GM18907 (cell line): ENCODE measurements at regions not wholly inside any gene's neighbourhood (a gene's known extent, or its start where the extent isn't known, plus 50 kb on each side); places are given as distances from the start of the nearest gene placed in this dataset.
A peak's percentile ranks its signal among the peaks of the same experiment; 100 is the strongest.
"Not testable (repeated sequence)": the region's sequence is repeated elsewhere in the genome, so short reads cannot be mapped to it uniquely, and the experiment has no call there.

Experiments
- ATAC-seq: cut with Tn5 transposase; IDR thresholded peaks from one replicate; pipeline ENCODE4 v1.9.1; 2021; ENCODE audit warnings: mild to moderate bottlenecking, moderate library complexity; ENCODE audit not compliant: unreplicated experiment

DNA sequence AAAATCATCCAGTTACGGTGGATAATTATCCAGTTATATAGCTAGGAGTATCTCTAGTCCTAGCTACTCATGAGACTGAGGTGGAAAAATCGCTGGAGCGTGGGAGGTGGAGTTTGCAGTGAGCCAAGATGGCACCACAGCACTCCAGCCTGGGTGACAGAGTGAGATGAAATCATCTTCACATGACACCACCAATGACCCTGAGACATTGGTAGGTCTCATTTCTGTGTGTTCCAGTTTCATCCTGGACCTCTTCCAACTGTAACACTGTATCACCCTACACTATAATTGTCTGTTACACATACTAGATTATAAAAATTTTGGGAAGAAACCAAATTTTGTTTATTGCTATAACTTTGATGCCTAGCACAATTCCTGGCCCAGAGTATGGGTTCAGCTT, 446.8 kb downstream of the TMEM135 start:
- no peak for ATAC-seq

- no peak for ATAC-seq
These were observed 439.6 kb downstream of the TMEM135 start for GRCh38 chr11:87477321-87477720.

GRCh38 chr11:87473174-87473573, 435.4 kb downstream of the TMEM135 start:
- ATAC-seq = no peak

DNA sequence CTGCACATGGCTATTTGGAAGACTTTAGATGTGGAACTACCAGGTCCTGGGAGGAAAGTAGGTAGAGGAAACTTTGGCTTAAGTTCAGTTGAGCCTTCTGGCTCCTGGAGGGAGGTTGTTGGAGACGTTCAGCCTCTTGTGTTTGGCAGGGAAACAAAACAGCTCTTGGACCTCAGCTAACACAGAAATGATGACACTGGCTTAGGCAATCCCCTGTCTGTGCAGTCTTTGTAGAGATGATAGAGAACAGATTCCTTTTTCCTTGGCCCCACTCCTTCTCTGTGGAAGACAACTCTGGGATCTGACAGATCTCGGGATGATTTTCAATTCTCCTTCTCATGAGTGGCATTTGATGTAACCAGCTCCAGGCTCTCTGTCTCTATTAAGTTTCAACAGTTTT, 428.5 kb downstream of the TMEM135 start:
- no peak for ATAC-seq

- ATAC-seq = no peak
These were observed 428.0 kb downstream of the TMEM135 start for GRCh38 chr11:87465716-87466115.

- ATAC-seq = no peak
These were observed 425.9 kb downstream of the TMEM135 start for GRCh38 chr11:87463486-87464102.

GRCh38 chr11:87462171-87462570, 424.4 kb downstream of the TMEM135 start:
- no peak for ATAC-seq

- ATAC-seq = no peak
These were observed 423.3 kb downstream of the TMEM135 start for GRCh38 chr11:87460842-87461637.

DNA sequence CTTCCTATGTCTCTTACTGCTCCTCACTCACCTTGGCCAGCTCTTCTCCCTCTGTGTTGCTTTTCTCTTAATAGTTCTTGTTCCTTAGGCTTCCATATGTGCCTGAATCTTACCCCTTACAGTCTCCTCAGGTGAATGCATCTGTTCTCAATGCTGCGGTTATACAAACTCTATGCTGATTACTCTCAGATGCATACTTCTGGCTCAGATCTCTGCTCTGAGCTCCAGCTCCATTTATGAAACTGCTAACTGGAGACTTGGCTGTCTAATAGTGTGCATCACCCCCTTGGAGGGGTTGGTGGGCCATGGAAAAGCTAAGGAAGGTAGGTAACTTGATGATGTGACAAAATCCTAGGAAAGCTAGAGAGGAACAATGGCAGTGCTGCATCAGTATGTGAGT, 422.5 kb downstream of the TMEM135 start:
- no peak for ATAC-seq

GRCh38 chr11:87459351-87459750, 421.6 kb downstream of the TMEM135 start:
- no peak for ATAC-seq

GRCh38 chr11:87456499-87456898, 418.8 kb downstream of the TMEM135 start:
- ATAC-seq = peak; percentile 60

DNA sequence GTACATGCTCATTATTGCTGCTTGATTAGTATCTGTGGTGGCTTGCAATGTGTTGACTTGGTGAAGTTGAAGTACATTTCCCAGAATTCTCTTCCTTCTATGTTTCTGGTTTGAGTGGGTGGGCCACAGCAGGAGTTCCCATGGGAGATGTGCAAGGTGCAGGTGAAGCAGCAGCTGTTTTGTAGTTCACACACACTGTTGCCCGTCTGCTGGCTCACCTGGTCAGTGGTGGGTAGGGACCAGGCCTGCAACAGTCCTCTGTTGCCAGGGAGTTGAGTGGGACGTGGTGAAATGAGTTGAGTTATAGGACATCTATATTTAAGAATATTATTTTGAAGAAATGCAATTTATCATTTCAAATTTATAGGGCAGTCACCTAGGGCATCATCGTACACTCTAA, 417.4 kb downstream of the TMEM135 start:
- ATAC-seq = no peak

GRCh38 chr11:87454241-87454640, 416.5 kb downstream of the TMEM135 start:
- ATAC-seq = peak; percentile 66

- ATAC-seq = no peak
These were observed 415.9 kb downstream of the TMEM135 start for GRCh38 chr11:87453531-87454089.

- ATAC-seq = not testable (repeated sequence)
These were observed 414.3 kb downstream of the TMEM135 start for GRCh38 chr11:87452025-87452424.

GRCh38 chr11:87451395-87451794, 413.7 kb downstream of the TMEM135 start:
- ATAC-seq = no peak

GRCh38 chr11:87447606-87448005, 409.9 kb downstream of the TMEM135 start:
- ATAC-seq = no peak

- no peak for ATAC-seq
These were observed 407.3 kb downstream of the TMEM135 start for GRCh38 chr11:87444993-87445392.

DNA sequence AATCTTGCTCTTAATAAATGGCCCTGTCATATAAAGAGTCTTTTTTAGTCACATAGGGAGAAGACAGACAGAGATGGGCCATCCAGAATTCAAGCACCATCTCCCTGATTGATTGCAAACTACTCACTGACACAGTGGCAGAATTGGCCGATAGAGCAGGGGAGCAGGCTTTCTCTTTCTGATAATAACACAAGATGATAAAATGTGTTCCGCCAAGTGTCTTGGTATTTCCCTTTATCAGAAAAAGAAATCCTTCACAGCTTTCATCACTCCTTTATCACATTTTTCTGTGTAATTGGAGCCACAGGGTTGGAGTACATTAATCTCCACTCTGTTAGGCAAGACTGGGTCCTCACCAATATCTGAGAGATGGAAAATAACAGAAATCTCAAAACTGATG, 406.0 kb downstream of the TMEM135 start:
- ATAC-seq = no peak

DNA sequence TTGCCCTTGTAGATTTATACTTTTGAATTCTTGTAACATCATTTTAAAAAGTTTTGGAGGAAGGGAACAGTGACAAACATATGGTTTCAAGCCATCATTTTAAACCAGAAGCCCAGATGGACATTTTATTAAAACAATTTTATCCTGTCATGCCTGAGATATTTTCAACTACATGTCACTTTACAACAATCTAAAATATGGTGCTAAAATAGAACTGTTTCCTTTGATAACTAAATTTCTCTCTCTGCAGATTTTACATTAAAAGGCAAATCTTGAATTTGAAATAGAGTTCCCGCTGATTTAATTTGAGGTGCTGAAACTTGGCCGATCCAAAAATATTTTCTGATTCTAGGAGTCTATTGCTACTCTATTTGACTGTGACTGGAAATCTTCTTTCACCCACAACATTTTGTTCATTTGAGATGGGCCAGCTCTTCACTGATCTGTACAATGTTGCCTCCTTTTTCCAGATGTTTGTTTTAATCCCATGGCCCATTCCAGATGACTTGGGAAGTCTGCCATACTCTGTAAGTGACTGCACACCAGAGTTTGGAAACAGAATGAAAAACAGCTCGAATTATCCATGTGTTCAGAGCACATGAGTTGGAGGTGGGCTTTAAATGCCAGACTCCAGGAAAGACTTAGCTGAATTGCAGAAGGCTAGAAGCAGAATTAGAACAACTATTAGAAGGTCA, 402.5 kb downstream of the TMEM135 start:
- no peak for ATAC-seq

- ATAC-seq = no peak
These were observed 400.7 kb downstream of the TMEM135 start for GRCh38 chr11:87438416-87438815.

GRCh38 chr11:87437844-87438223, 400.1 kb downstream of the TMEM135 start:
- no peak for ATAC-seq
